Fibroblast of lung (primary cell): ENCODE measurements at regions not wholly inside any gene's neighbourhood (a gene's known extent, or its start where the extent isn't known, plus 50 kb on each side); places are given as distances from the start of the nearest gene placed in this dataset.

Source experiments
- EZH2 ChIP-seq: IDR thresholded peaks from 2 replicates; pipeline ENCODE4 v1.5.1; 2012; ENCODE audit warnings: low read length, control low read depth, mild to moderate bottlenecking; ENCODE audit errors: missing control alignments
- TF ChIP-seq, protein P1 (sequence below), 2 donors: IDR thresholded peaks in 1 of 2; conservative IDR thresholded peaks in 1 of 2; 1 replicate in 1 of 2; 2 replicates in 1 of 2; pipeline ENCODE4 v1.5.1; 2011 to 2012; ENCODE audit warnings: low read length in 2 of 2, control low read depth in 1 of 2, inconsistent platforms in 1 of 2, low read depth in 1 of 2, mild to moderate bottlenecking in 1 of 2

DNA sequence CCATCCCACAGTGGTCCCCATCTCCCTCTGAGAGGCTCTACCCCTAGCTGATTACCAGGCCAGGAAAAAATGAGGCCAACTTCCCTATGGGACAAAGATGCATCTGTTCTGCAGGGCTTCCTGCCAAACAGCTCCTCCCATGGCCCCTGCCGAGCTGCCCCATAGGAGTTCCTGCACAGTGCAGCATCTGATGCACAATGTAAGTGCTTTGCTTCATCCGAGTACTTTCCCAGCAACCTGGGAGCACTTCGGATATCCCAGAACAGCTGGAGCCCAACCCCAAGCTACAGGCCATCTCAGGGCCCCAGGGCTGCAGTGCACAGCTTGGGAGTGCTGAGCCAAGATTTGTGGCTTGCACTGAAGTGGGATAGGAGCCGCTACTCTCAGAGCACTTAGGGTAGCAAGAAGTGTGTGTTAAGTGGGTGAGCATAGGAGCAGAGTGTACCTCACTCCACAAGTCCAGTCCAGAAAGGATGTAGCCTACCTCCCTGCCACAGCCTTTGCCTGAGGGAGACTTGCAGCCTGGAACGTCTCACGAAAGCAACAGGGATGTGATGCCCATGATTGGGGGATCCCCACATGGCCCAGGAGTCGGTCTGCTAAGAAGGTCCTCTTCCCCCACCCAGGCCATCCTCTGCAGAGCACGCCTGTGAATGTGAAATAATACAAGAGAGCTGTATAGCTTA, 209.6 kb upstream of the VWC2 start:
- TF ChIP-seq, protein P1, sequence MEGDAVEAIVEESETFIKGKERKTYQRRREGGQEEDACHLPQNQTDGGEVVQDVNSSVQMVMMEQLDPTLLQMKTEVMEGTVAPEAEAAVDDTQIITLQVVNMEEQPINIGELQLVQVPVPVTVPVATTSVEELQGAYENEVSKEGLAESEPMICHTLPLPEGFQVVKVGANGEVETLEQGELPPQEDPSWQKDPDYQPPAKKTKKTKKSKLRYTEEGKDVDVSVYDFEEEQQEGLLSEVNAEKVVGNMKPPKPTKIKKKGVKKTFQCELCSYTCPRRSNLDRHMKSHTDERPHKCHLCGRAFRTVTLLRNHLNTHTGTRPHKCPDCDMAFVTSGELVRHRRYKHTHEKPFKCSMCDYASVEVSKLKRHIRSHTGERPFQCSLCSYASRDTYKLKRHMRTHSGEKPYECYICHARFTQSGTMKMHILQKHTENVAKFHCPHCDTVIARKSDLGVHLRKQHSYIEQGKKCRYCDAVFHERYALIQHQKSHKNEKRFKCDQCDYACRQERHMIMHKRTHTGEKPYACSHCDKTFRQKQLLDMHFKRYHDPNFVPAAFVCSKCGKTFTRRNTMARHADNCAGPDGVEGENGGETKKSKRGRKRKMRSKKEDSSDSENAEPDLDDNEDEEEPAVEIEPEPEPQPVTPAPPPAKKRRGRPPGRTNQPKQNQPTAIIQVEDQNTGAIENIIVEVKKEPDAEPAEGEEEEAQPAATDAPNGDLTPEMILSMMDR (conservative IDR thresholded peaks at IDR 0.05 in 1 of 2, IDR thresholded peaks at IDR 0.05 in 1 of 2; ENCODE audit: low read depth in 1 of 2, low read length in 2 of 2), result no peak
- no peak for TF ChIP-seq EZH2
